ENCODE measurements at regions not wholly inside any gene's neighbourhood (a gene's known extent, or its start where the extent isn't known, plus 50 kb on each side); places are given as distances from the start of the nearest gene placed in this dataset.

- Histone ChIP-seq H3K79me2 (replicated peaks; ENCODE audit: insufficient read depth, low read length) (no peaks in the 10 kb centered on the region), H3K27me3 (ENCODE audit: insufficient read depth, low read depth, low read length) (no peaks in the 10 kb centered on the region), H3K36me3 (ENCODE audit: insufficient read depth, low read length) (no peaks in the 10 kb centered on the region), H4K20me1 (ENCODE audit: insufficient read depth) (no peaks in the 10 kb centered on the region), H3K9ac (ENCODE audit: low read length) (no peak overlapping the region), H3K27ac (ENCODE audit: low read length) (no peak overlapping the region), H3K4me2 (ENCODE audit: low read length) (no peak overlapping the region), H3K9me2 (ENCODE audit: insufficient read depth, low read length) (no peaks in the 10 kb centered on the region), H2AFZ (ENCODE audit: low read depth, low read length) (no peak overlapping the region), H3K9me3 (ENCODE audit: low read length) (no peaks in the 10 kb centered on the region), H3F3A (ENCODE audit: insufficient read depth, low read length, poor library complexity, severe bottlenecking) (no peaks in the 10 kb centered on the region), H3K4me3 (ENCODE audit: low read length) (no peak overlapping the region)
- no peak for TF ChIP-seq MXI1 (conservative IDR thresholded peaks at IDR 0.05; ENCODE audit: poor library complexity, severe bottlenecking)
- TF ChIP-seq SMC3 (conservative IDR thresholded peaks at IDR 0.05; ENCODE audit: poor library complexity): no peak
- TF ChIP-seq RAD21 (conservative IDR thresholded peaks at IDR 0.05): no peak
- TF ChIP-seq, protein P1, sequence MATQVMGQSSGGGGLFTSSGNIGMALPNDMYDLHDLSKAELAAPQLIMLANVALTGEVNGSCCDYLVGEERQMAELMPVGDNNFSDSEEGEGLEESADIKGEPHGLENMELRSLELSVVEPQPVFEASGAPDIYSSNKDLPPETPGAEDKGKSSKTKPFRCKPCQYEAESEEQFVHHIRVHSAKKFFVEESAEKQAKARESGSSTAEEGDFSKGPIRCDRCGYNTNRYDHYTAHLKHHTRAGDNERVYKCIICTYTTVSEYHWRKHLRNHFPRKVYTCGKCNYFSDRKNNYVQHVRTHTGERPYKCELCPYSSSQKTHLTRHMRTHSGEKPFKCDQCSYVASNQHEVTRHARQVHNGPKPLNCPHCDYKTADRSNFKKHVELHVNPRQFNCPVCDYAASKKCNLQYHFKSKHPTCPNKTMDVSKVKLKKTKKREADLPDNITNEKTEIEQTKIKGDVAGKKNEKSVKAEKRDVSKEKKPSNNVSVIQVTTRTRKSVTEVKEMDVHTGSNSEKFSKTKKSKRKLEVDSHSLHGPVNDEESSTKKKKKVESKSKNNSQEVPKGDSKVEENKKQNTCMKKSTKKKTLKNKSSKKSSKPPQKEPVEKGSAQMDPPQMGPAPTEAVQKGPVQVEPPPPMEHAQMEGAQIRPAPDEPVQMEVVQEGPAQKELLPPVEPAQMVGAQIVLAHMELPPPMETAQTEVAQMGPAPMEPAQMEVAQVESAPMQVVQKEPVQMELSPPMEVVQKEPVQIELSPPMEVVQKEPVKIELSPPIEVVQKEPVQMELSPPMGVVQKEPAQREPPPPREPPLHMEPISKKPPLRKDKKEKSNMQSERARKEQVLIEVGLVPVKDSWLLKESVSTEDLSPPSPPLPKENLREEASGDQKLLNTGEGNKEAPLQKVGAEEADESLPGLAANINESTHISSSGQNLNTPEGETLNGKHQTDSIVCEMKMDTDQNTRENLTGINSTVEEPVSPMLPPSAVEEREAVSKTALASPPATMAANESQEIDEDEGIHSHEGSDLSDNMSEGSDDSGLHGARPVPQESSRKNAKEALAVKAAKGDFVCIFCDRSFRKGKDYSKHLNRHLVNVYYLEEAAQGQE (IDR thresholded peaks at IDR 0.05; ENCODE audit: borderline replicate concordance): no peak
- TF ChIP-seq POLR2AphosphoS5 (IDR thresholded peaks at IDR 0.05): no peak
Measured at GRCh38 chr20:22924949-22925612, 110.0 kb upstream of the SSTR4 start.

DNA sequence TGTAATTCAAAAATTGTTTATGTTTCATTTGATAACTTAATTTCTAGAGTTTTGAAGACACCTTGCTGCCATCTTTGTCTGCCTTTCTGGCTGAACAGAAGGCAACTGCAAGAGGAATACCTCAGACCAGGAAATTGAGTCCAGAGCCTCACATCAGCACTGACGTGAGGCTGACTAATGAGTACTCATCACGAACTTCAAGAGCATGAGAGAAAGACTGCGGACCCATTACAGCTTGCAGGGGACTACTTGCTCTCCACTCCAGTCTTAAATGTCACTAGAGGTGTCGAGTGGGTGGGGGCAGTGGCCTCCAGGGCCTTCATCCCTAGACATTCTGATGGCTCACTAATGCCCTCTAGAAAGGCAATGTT, 109.5 kb upstream of the SSTR4 start:
- Histone ChIP-seq H3K27ac (ENCODE audit: low read length) (no peak overlapping the region), H4K20me1 (ENCODE audit: insufficient read depth) (no peaks in the 10 kb centered on the region), H3K9me2 (ENCODE audit: insufficient read depth, low read length) (no peaks in the 10 kb centered on the region), H2AFZ (ENCODE audit: low read depth, low read length) (no peak overlapping the region), H3K4me2 (ENCODE audit: low read length) (no peak overlapping the region), H3K9me3 (ENCODE audit: low read length) (no peaks in the 10 kb centered on the region), H3K36me3 (ENCODE audit: insufficient read depth, low read length) (no peaks in the 10 kb centered on the region), H3K27me3 (ENCODE audit: insufficient read depth, low read depth, low read length) (no peaks in the 10 kb centered on the region), H3K79me2 (replicated peaks; ENCODE audit: insufficient read depth, low read length) (no peaks in the 10 kb centered on the region), H3K9ac (ENCODE audit: low read length) (no peak overlapping the region), H3K4me3 (ENCODE audit: low read length) (no peak overlapping the region), H3F3A (ENCODE audit: insufficient read depth, low read length, poor library complexity, severe bottlenecking) (no peaks in the 10 kb centered on the region)
- TF ChIP-seq, protein P2, sequence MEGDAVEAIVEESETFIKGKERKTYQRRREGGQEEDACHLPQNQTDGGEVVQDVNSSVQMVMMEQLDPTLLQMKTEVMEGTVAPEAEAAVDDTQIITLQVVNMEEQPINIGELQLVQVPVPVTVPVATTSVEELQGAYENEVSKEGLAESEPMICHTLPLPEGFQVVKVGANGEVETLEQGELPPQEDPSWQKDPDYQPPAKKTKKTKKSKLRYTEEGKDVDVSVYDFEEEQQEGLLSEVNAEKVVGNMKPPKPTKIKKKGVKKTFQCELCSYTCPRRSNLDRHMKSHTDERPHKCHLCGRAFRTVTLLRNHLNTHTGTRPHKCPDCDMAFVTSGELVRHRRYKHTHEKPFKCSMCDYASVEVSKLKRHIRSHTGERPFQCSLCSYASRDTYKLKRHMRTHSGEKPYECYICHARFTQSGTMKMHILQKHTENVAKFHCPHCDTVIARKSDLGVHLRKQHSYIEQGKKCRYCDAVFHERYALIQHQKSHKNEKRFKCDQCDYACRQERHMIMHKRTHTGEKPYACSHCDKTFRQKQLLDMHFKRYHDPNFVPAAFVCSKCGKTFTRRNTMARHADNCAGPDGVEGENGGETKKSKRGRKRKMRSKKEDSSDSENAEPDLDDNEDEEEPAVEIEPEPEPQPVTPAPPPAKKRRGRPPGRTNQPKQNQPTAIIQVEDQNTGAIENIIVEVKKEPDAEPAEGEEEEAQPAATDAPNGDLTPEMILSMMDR (IDR thresholded peaks at IDR 0.05; ENCODE audit: poor library complexity, severe bottlenecking): no peak
- TF ChIP-seq TAF1 (IDR thresholded peaks at IDR 0.05; ENCODE audit: low read depth) (no peak), POLR2AphosphoS5 (IDR thresholded peaks at IDR 0.05) (no peak), RAD21 (conservative IDR thresholded peaks at IDR 0.05) (no peak), SMC3 (conservative IDR thresholded peaks at IDR 0.05; ENCODE audit: poor library complexity) (no peak), MXI1 (conservative IDR thresholded peaks at IDR 0.05; ENCODE audit: poor library complexity, severe bottlenecking) (no peak), EZH2 (IDR thresholded peaks at IDR 0.05; ENCODE audit: borderline replicate concordance, insufficient read depth, low read length, poor library complexity, severe bottlenecking) (no peak), EP300 (conservative IDR thresholded peaks at IDR 0.05; ENCODE audit: poor library complexity, severe bottlenecking) (no peak)
- TF ChIP-seq, protein P1 (IDR thresholded peaks at IDR 0.05; ENCODE audit: borderline replicate concordance): no peak

All from neural cell (in vitro differentiated cells).